ENCODE measurements at regions not wholly inside any gene's neighbourhood (a gene's known extent, or its start where the extent isn't known, plus 50 kb on each side); places are given as distances from the start of the nearest gene placed in this dataset.

- no peak for TF ChIP-seq CTCF (IDR thresholded peaks at IDR 0.05; ENCODE audit: insufficient read depth, low read depth, low read length)
- TF ChIP-seq EZH2 (IDR thresholded peaks at IDR 0.05; ENCODE audit: insufficient read depth, low read length) = no peak
Observed at GRCh38 chr2:118710481-118710880, 137.0 kb downstream of the EN1 start.
